ENCODE measurements at regions not wholly inside any gene's neighbourhood (a gene's known extent, or its start where the extent isn't known, plus 50 kb on each side); places are given as distances from the start of the nearest gene placed in this dataset.

DNA sequence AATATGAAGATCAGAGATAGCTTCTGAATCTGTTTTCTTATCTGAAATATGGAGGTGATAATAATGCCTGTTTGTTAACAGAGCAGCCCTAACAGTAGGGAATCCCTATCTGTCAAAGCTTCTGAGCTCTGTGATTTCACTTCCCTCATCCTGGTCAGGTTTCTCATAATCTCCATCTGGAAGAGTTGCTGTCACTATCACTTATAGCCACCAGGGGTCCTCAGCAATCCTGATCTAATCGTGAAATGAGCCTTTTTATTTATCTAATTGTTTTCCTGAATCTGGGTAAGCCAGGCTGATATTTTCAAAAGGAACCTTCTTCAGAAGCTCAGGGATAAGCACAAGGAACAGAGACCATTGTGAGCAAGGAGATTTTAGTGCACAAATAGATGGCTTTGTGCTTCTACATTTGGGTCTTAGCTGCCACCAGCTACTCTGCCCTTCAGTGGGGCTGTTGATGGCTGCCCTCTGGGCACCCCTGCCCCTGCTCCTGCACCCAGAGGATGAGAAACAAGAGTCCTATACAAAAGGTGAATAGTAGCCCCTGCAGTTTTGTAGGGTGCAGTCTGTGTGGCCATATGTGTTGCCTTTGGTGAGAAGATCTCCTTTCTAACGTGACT is 196.4 kb upstream of the RADX start:
- Histone ChIP-seq H3F3A (ENCODE audit: low read depth) (no peaks in the 10 kb centered on the region), H2AFZ (ENCODE audit: low read length) (0 out of 2 replicates have a peak overlapping the region, but pooled peaks have one; percentile 27), H3K4me2 (ENCODE audit: low read depth, low read length, poor library complexity, severe bottlenecking) (no peak overlapping the region), H3K27me3 (ENCODE audit: insufficient read depth, low read length, poor library complexity, severe bottlenecking) (no peaks in the 10 kb centered on the region), H3K9me3 (ENCODE audit: insufficient read depth, low read depth, low read length) (no peaks in the 10 kb centered on the region), H3K79me2 (ENCODE audit: insufficient read depth, low read length) (no peaks in the 10 kb centered on the region), H3K4me3 (ENCODE audit: low read length, poor library complexity, severe bottlenecking) (no peak overlapping the region), H3K4me1 (ENCODE audit: insufficient read depth, low read length, poor library complexity, severe bottlenecking) (no peaks in the 10 kb centered on the region), H3K36me3 (ENCODE audit: insufficient read depth, low read length) (no peaks in the 10 kb centered on the region), H3K9ac (ENCODE audit: low read depth, low read length, poor library complexity, severe bottlenecking) (no peak overlapping the region), H4K20me1 (ENCODE audit: insufficient read depth, low read length, poor library complexity, severe bottlenecking) (no peaks in the 10 kb centered on the region), H3K9me2 (replicated peaks; ENCODE audit: low read depth, low read length) (no peaks in the 10 kb centered on the region)
- TF ChIP-seq EZH2phosphoT487 (IDR thresholded peaks at IDR 0.05; ENCODE audit: borderline replicate concordance), result no peak
- TF ChIP-seq, protein P1, sequence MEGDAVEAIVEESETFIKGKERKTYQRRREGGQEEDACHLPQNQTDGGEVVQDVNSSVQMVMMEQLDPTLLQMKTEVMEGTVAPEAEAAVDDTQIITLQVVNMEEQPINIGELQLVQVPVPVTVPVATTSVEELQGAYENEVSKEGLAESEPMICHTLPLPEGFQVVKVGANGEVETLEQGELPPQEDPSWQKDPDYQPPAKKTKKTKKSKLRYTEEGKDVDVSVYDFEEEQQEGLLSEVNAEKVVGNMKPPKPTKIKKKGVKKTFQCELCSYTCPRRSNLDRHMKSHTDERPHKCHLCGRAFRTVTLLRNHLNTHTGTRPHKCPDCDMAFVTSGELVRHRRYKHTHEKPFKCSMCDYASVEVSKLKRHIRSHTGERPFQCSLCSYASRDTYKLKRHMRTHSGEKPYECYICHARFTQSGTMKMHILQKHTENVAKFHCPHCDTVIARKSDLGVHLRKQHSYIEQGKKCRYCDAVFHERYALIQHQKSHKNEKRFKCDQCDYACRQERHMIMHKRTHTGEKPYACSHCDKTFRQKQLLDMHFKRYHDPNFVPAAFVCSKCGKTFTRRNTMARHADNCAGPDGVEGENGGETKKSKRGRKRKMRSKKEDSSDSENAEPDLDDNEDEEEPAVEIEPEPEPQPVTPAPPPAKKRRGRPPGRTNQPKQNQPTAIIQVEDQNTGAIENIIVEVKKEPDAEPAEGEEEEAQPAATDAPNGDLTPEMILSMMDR (conservative IDR thresholded peaks at IDR 0.05; ENCODE audit: low read length), result peak; percentile 65

- Histone ChIP-seq H3K4me3 (ENCODE audit: low read length, poor library complexity, severe bottlenecking) (no peak overlapping the region), H4K20me1 (ENCODE audit: insufficient read depth, low read length, poor library complexity, severe bottlenecking) (no peaks in the 10 kb centered on the region), H3K27me3 (ENCODE audit: insufficient read depth, low read length, poor library complexity, severe bottlenecking) (no peaks in the 10 kb centered on the region), H3K9me3 (ENCODE audit: insufficient read depth, low read depth, low read length) (no peaks in the 10 kb centered on the region), H3K36me3 (ENCODE audit: insufficient read depth, low read length) (no peaks in the 10 kb centered on the region), H3K4me1 (ENCODE audit: insufficient read depth, low read length, poor library complexity, severe bottlenecking) (no peaks in the 10 kb centered on the region), H3K9me2 (replicated peaks; ENCODE audit: low read depth, low read length) (no peaks in the 10 kb centered on the region), H3K79me2 (ENCODE audit: insufficient read depth, low read length) (no peaks in the 10 kb centered on the region), H3K4me2 (ENCODE audit: low read depth, low read length, poor library complexity, severe bottlenecking) (no peak overlapping the region), H3F3A (ENCODE audit: low read depth) (no peaks in the 10 kb centered on the region), H2AFZ (ENCODE audit: low read length) (no peak overlapping the region), H3K9ac (ENCODE audit: low read depth, low read length, poor library complexity, severe bottlenecking) (no peak overlapping the region)
- no peak for TF ChIP-seq EZH2phosphoT487 (IDR thresholded peaks at IDR 0.05; ENCODE audit: borderline replicate concordance)
- TF ChIP-seq, protein P1 (conservative IDR thresholded peaks at IDR 0.05; ENCODE audit: low read length), result no peak
Measured at GRCh38 chrX:106436691-106437090, 175.1 kb upstream of the RADX start.

DNA sequence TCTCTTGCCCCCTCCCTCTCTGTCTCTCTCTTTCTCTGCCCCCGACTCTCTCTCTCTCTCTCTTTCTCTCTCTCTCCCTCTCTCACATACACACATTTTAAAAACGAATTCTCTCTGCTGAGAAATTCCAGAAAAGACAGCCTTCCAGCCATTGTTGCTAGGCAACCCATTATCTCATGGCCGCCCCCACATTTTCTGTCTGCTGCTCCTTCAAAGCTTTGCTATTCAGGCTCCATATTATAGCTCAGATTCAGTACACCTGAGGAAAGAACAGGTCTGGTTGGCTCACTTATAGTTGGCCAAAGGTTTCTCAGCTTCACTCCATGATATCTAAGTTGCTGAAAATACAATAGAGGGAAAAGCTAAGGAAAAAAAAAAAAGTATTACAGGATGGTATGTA is 174.4 kb upstream of the RADX start:
- Histone ChIP-seq H3K4me2 (ENCODE audit: low read depth, low read length, poor library complexity, severe bottlenecking) (no peak overlapping the region), H2AFZ (ENCODE audit: low read length) (no peak overlapping the region), H3F3A (ENCODE audit: low read depth) (no peaks in the 10 kb centered on the region), H3K79me2 (ENCODE audit: insufficient read depth, low read length) (no peaks in the 10 kb centered on the region), H3K4me3 (ENCODE audit: low read length, poor library complexity, severe bottlenecking) (no peak overlapping the region), H3K9me2 (replicated peaks; ENCODE audit: low read depth, low read length) (no peaks in the 10 kb centered on the region), H3K9ac (ENCODE audit: low read depth, low read length, poor library complexity, severe bottlenecking) (no peak overlapping the region), H3K4me1 (ENCODE audit: insufficient read depth, low read length, poor library complexity, severe bottlenecking) (no peaks in the 10 kb centered on the region), H4K20me1 (ENCODE audit: insufficient read depth, low read length, poor library complexity, severe bottlenecking) (no peaks in the 10 kb centered on the region), H3K27me3 (ENCODE audit: insufficient read depth, low read length, poor library complexity, severe bottlenecking) (no peaks in the 10 kb centered on the region), H3K9me3 (ENCODE audit: insufficient read depth, low read depth, low read length) (no peaks in the 10 kb centered on the region), H3K36me3 (ENCODE audit: insufficient read depth, low read length) (no peaks in the 10 kb centered on the region)
- TF ChIP-seq, protein P1 (conservative IDR thresholded peaks at IDR 0.05; ENCODE audit: low read length), result no peak
- TF ChIP-seq EZH2phosphoT487 (IDR thresholded peaks at IDR 0.05; ENCODE audit: borderline replicate concordance), result no peak

Measured in Loucy (cell line).